ENCODE measurements at regions not wholly inside any gene's neighbourhood (a gene's known extent, or its start where the extent isn't known, plus 50 kb on each side); places are given as distances from the start of the nearest gene placed in this dataset.

- Mint-ChIP-seq H3K27ac (no peak overlapping the region), H3K4me3 (no peak overlapping the region), H3K27me3 (ENCODE audit: low read depth) (peaks cover 4% of the 10 kb centered on the region), H3K36me3 (ENCODE audit: low read depth) (no peaks in the 10 kb centered on the region), H3K9me3 (no peaks in the 10 kb centered on the region), H3K4me1 (peaks cover 17% of the 10 kb centered on the region)
- no peak for TF ChIP-seq CTCF (IDR thresholded peaks at IDR 0.05; ENCODE audit: unreplicated experiment in 3 of 3)
These were observed 484.4 kb upstream of the ADAMTS9 start for GRCh38 chr3:65172209-65172608.

- Mint-ChIP-seq H3K9me3 (no peaks in the 10 kb centered on the region), H3K4me3 (no peak overlapping the region), H3K27ac (peak overlapping the region; percentile 60 to 81 (median 63)), H3K4me1 (peaks cover 17% of the 10 kb centered on the region), H3K27me3 (ENCODE audit: low read depth) (peaks cover 4% of the 10 kb centered on the region), H3K36me3 (ENCODE audit: low read depth) (no peaks in the 10 kb centered on the region)
- TF ChIP-seq CTCF (IDR thresholded peaks at IDR 0.05; ENCODE audit: unreplicated experiment in 3 of 3): peak; percentile 24 to 58 (median 52)
These were observed 482.7 kb upstream of the ADAMTS9 start for GRCh38 chr3:65170390-65171042.

DNA sequence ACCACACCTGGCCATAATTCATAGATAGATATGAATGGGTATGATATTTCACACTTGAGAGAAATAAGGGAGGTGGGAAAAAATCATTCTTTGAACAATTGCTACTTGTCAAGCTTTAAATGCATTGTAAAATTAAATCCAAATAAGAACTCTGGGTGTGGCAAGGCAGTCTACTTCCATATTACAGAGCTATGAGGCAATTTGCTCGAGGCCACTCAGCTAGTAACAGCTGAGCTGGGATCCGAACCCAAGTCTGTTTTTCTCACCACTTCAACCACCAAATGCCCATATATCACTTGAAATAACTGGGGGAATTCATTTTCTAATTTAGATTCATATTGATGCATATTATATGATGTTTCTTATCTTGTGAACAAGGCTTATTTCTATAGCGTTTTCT is 482.2 kb upstream of the ADAMTS9 start:
- H3K27me3 Mint-ChIP-seq (ENCODE audit: low read depth): peaks cover 4% of the 10 kb centered on the region
- no peaks in the 10 kb centered on the region for H3K36me3 Mint-ChIP-seq (ENCODE audit: low read depth)
- TF ChIP-seq CTCF (IDR thresholded peaks at IDR 0.05; ENCODE audit: unreplicated experiment in 3 of 3): no peak
- H3K4me3 Mint-ChIP-seq: no peak overlapping the region
- H3K27ac Mint-ChIP-seq: peak overlapping the region; percentile 60 to 81 (median 63)
- H3K9me3 Mint-ChIP-seq: no peaks in the 10 kb centered on the region
- H3K4me1 Mint-ChIP-seq: peaks cover 17% of the 10 kb centered on the region

DNA sequence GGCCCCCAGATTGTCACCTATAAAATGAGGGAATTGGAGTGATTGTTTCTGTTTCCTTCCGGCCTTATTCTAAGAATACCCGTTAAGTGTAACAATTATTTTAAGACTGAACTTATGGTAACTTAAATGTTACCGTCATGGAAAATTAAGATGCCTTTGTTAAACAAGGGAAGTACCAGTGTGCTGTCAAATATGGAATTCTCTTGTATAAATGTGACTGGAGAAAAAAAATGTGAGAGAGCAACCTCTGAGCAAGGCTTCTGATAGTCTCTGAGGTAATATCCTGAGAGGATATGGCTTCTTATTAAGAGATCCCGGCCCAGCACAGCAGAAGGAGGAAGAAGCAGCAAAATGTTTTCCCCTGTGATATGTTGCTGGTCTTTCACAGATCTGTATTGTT is 480.7 kb upstream of the ADAMTS9 start:
- peak overlapping the region; percentile 13 to 70 (median 32) for H3K27ac Mint-ChIP-seq
- peaks cover 17% of the 10 kb centered on the region for H3K4me1 Mint-ChIP-seq
- no peak overlapping the region for H3K4me3 Mint-ChIP-seq
- H3K27me3 Mint-ChIP-seq (ENCODE audit: low read depth): peaks cover 4% of the 10 kb centered on the region
- H3K36me3 Mint-ChIP-seq (ENCODE audit: low read depth): no peaks in the 10 kb centered on the region
- no peak for TF ChIP-seq CTCF (IDR thresholded peaks at IDR 0.05; ENCODE audit: unreplicated experiment in 3 of 3)
- no peaks in the 10 kb centered on the region for H3K9me3 Mint-ChIP-seq

DNA sequence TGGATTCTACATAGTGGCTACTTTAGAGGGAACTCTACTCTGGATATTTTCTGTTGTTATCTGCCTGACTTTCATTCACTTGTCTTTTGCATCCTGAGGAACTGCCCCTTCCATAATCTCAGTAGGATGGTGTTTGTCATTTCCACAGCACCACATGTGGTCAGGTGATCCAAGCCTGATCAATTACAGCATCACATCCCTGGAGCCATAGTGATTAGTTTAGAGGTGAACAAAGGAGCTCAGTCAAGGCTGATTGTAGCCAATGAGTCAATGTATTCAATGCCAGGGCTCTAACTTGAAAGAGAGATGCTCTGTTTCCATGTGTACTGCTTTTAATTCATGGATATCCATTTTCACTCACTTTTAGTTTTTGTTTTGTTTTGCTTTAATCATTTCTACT is 478.7 kb upstream of the ADAMTS9 start:
- Mint-ChIP-seq H3K27me3 (ENCODE audit: low read depth) (no peaks in the 10 kb centered on the region), H3K9me3 (peaks cover 2% of the 10 kb centered on the region), H3K4me1 (peaks cover 17% of the 10 kb centered on the region), H3K4me3 (no peak overlapping the region), H3K36me3 (ENCODE audit: low read depth) (no peaks in the 10 kb centered on the region), H3K27ac (no peak overlapping the region)
- no peak for TF ChIP-seq CTCF (IDR thresholded peaks at IDR 0.05; ENCODE audit: unreplicated experiment in 3 of 3)

GRCh38 chr3:65158023-65158422 is 470.2 kb upstream of the ADAMTS9 start:
- H3K4me1 Mint-ChIP-seq: no peaks in the 10 kb centered on the region

More at GRCh38 chr3:65158023-65158422, 470.2 kb upstream of the ADAMTS9 start:
- H3K36me3 Mint-ChIP-seq (ENCODE audit: low read depth): no peaks in the 10 kb centered on the region
- no peak for TF ChIP-seq CTCF (IDR thresholded peaks at IDR 0.05; ENCODE audit: unreplicated experiment in 3 of 3)
- H3K9me3 Mint-ChIP-seq: peaks cover 5% of the 10 kb centered on the region
- no peak overlapping the region for H3K27ac Mint-ChIP-seq
- no peaks in the 10 kb centered on the region for H3K27me3 Mint-ChIP-seq (ENCODE audit: low read depth)
- no peak overlapping the region for H3K4me3 Mint-ChIP-seq

All from nephron (organoid).